GM12872 (cell line): ENCODE measurements at regions not wholly inside any gene's neighbourhood (a gene's known extent, or its start where the extent isn't known, plus 50 kb on each side); places are given as distances from the start of the nearest gene placed in this dataset.

ENCODE experiments used
- CTCF ChIP-seq: IDR thresholded peaks from 3 replicates; pipeline ENCODE4 v1.5.1; 2011; ENCODE audit warnings: low read depth, mild to moderate bottlenecking, low read length, moderate library complexity; ENCODE audit not compliant: insufficient read depth

- no peak for TF ChIP-seq CTCF
These were observed 206.4 kb upstream of the PACRGL start for GRCh38 chr4:20493761-20494353.

GRCh38 chr4:20496068-20496467 lies 204.2 kb upstream of the PACRGL start:
- no peak for TF ChIP-seq CTCF

DNA sequence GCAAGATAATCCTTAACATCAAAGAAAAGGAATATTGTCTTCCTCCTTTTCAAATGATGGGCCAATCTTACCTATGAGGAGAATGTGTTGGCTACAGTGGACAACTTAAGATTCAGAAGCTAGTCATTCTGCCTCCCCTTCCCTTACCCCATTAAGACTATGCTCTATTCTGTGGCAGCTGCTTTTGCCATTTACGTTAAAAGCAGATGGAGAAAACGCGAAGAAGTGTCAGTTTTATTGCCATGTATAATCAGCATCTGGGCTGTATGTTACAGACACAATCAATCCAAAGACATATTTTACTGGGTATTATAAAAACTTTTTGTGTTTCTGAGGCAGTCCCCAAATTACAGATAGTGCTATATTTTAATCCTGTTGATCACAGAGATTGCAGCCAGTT lies 196.1 kb upstream of the PACRGL start:
- no peak for TF ChIP-seq CTCF

DNA sequence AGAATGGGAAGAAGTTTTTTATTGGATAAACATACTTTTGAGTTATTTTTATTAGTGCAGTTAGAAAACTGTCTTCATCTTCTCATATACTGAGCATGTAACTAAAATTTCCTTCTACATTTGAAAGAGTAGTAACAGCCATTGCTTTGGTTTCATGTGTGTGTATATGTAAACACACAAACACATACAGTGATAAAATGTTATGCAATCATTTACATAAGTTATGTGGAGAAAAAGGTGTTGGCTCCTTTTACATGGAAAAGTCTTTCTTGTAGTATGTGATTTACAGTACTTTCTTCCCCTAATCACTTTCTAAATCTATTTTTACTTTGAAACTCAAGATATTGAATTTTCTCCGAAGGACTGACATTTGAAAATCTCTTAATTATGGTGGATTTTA lies 194.3 kb upstream of the PACRGL start:
- TF ChIP-seq CTCF: no peak

DNA sequence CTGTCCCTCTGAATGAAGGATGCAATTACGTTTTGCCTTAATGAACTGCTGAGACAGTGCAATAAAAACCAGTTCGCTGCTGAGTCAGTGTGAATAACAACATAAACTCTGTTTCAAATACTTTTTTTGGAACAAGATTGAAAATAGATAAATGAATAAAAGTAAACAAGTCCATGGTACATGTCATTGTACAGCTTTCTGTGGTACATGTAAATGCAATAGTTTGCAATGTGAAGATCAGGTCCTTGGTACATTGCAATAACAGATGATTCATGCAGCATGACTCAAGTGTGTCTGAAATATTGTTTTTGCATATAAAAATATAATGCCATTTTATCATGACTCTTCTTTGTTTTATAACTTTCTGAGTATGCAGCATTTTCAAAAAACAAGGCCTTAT lies 193.4 kb upstream of the PACRGL start:
- no peak for TF ChIP-seq CTCF

- no peak for TF ChIP-seq CTCF
These were observed 190.9 kb upstream of the PACRGL start for GRCh38 chr4:20509315-20509714.

DNA sequence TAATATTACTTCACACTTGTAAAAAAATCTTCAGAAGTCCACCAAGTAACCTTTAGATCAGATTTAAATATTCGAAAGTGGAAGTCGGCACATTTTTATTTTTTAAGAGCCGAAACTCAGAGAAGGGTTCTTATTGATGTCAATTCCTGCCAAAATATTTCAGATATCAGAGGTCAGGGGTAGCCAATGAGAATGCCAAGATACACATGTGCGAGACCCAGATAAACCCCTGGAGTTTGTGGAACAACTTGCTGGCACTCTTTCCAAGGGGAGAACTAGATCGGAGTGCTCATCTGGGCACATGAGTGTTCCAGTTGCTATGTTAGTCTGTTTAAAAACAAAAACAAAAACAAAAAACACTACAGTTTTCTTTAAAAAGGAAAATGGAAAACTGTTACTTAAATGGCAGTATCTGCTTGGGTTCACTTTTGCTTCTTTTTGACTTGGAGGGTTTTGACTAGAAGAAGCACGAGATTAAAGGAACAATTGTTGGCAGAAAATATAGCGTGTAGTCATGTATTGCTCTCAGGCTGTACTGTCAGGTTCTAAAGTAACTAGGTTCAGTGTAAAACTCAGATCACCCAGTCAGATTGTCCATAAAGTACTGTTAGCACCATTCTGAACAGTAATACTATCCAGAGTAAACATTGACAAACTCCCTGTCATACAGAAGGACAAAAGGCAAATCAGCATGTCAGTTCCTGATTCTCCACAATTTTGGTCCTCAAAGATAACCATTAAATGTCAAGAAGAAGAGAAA lies 188.0 kb upstream of the PACRGL start:
- TF ChIP-seq CTCF: no peak
